ENCODE measurements at regions not wholly inside any gene's neighbourhood (a gene's known extent, or its start where the extent isn't known, plus 50 kb on each side); places are given as distances from the start of the nearest gene placed in this dataset.

DNA sequence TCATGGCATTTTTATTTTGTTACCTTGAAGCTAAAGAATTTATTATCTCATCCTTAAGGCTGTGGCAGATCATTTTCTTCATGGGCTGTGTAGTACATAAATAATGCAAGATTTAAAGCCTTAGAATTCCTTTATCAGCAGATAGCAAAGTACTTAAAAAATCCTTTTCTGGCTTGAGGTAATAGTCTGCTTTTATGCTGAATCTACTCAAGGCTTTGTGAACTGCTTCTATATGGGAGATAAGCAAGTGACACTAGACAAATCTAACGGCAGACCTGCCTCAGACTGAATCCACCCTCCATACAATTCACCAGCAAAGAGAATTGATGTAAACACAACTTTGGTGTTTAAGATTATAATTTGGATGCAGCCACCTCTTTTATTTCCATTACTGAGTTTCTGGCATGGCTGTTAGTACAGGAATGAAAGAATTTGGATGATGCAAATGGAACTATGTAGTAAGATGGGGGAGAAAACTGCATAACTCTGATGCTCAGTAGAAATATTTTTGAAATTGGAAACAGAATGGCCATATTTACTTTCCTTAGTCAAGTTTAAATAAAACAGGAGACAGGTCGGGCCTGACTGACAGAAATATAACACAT, 1121.5 kb downstream of the NAALADL2 start:
- H2AFZ ChIP-seq (ENCODE audit: low read length) = no peak overlapping the region
- no peaks in the 10 kb centered on the region for H3K27me3 ChIP-seq (ENCODE audit: control insufficient read depth in 1 of 2, insufficient read depth in 2 of 2, low read length in 2 of 2)
- H3K79me2 ChIP-seq (ENCODE audit: insufficient read depth, low read length) = no peaks in the 10 kb centered on the region
- TF ChIP-seq TRAFD1 (CRISPR knock-in tag; IDR thresholded peaks at IDR 0.05; ENCODE audit: borderline replicate concordance) = no peak
- no peak for TF ChIP-seq ZFAT (CRISPR knock-in tag; conservative IDR thresholded peaks at IDR 0.05)
- TF ChIP-seq ATM (IDR thresholded peaks at IDR 0.05; ENCODE audit: borderline replicate concordance) = no peak
- in situ Hi-C loops (cut with HindIII; ENCODE audit: extremely low pct_ligation_motif_present, low pct_unique_long_range_greater_than_20kb) = no loop called here
- FAIRE-seq (no peak), DNase-seq (ENCODE audit: low spot score) (no peak), ATAC-seq (no peak)
- no TSS peak for BruUV-seq (replicated peaks)
- H3K9ac ChIP-seq (ENCODE audit: insufficient read depth, low read depth, low read length) = no peak overlapping the region
- ChIA-PET POLR2A (no interaction called here), CTCF (ENCODE audit: low intra/inter-chr PET ratio, low total read pairs) (no interaction called here)
- H4K20me1 ChIP-seq (ENCODE audit: insufficient read depth, low read length) = no peaks in the 10 kb centered on the region
- no peak overlapping the region for H3K4me2 ChIP-seq (ENCODE audit: low read depth, low read length)
- peaks cover 80% of the 10 kb centered on the region for H3K9me3 ChIP-seq (ENCODE audit: low read length)
- no peaks in the 10 kb centered on the region for H3K4me1 ChIP-seq (ENCODE audit: insufficient read depth, low read length)
- intact Hi-C loops (cut with micrococcal nuclease; ENCODE audit: unreplicated experiment) = no loop called here
- no peaks in the 10 kb centered on the region for H3K36me3 ChIP-seq (replicated peaks in 1 of 2; ENCODE audit: control insufficient read depth in 1 of 2, insufficient read depth in 2 of 2, low read length in 2 of 2)
- no peak overlapping the region for H3K4me3 ChIP-seq (replicated peaks in 1 of 3; ENCODE audit: insufficient read depth in 1 of 3, low read depth in 2 of 3, low read length in 3 of 3)
- WGBS (ENCODE audit: low lambda C conversion rate) = 0% methylated on average over 2 of the region's 2 CpGs
- H3K27ac ChIP-seq (ENCODE audit: extremely low read length, insufficient read depth, low read length) = no peak overlapping the region

- no peaks in the 10 kb centered on the region for H4K20me1 ChIP-seq (ENCODE audit: insufficient read depth, low read length)
- intact Hi-C loops (cut with micrococcal nuclease; ENCODE audit: unreplicated experiment) (no loop called here), in situ Hi-C loops (cut with HindIII; ENCODE audit: extremely low pct_ligation_motif_present, low pct_unique_long_range_greater_than_20kb) (no loop called here)
- H3K4me2 ChIP-seq (ENCODE audit: low read depth, low read length) = no peak overlapping the region
- peaks cover 73% of the 10 kb centered on the region for H3K9me3 ChIP-seq (ENCODE audit: low read length)
- ChIA-PET POLR2A (no interaction called here), CTCF (ENCODE audit: low intra/inter-chr PET ratio, low total read pairs) (no interaction called here)
- no peak for DNase-seq (ENCODE audit: low spot score)
- no peak for FAIRE-seq
- no peak overlapping the region for H3K9ac ChIP-seq (ENCODE audit: insufficient read depth, low read depth, low read length)
- no peaks in the 10 kb centered on the region for H3K79me2 ChIP-seq (ENCODE audit: insufficient read depth, low read length)
- H3K27ac ChIP-seq (ENCODE audit: extremely low read length, insufficient read depth, low read length) = no peak overlapping the region
- H3K36me3 ChIP-seq (replicated peaks in 1 of 2; ENCODE audit: control insufficient read depth in 1 of 2, insufficient read depth in 2 of 2, low read length in 2 of 2) = no peaks in the 10 kb centered on the region
- no peaks in the 10 kb centered on the region for H3K4me1 ChIP-seq (ENCODE audit: insufficient read depth, low read length)
- BruUV-seq (replicated peaks) = no TSS peak
- 67% methylated on average over 18 of the region's 32 CpGs for whole genome bisulfite sequencing (ENCODE audit: low lambda C conversion rate)
- no peak overlapping the region for H3K4me3 ChIP-seq (replicated peaks in 1 of 3; ENCODE audit: insufficient read depth in 1 of 3, low read depth in 2 of 3, low read length in 3 of 3)
- H2AFZ ChIP-seq (ENCODE audit: low read length) = no peak overlapping the region
- no peak for ATAC-seq
- H3K27me3 ChIP-seq (ENCODE audit: control insufficient read depth in 1 of 2, insufficient read depth in 2 of 2, low read length in 2 of 2) = no peaks in the 10 kb centered on the region
- TF ChIP-seq, protein P1, sequence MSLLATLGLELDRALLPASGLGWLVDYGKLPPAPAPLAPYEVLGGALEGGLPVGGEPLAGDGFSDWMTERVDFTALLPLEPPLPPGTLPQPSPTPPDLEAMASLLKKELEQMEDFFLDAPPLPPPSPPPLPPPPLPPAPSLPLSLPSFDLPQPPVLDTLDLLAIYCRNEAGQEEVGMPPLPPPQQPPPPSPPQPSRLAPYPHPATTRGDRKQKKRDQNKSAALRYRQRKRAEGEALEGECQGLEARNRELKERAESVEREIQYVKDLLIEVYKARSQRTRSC (CRISPR knock-in tag; IDR thresholded peaks at IDR 0.05; ENCODE audit: low read depth) = no peak
- TF ChIP-seq ZSCAN9 (CRISPR knock-in tag; IDR thresholded peaks at IDR 0.05; ENCODE audit: borderline replicate concordance) (no peak), ESRRA (CRISPR knock-in tag; IDR thresholded peaks at IDR 0.05; ENCODE audit: low read depth) (no peak), SIN3B (IDR thresholded peaks at IDR 0.05; ENCODE audit: low read length) (no peak), ZNF547 (CRISPR knock-in tag; IDR thresholded peaks at IDR 0.05) (no peak), CERS6 (CRISPR knock-in tag; IDR thresholded peaks at IDR 0.05) (no peak), TARDBP (CRISPR knock-in tag; IDR thresholded peaks at IDR 0.05) (no peak), MBNL3 (CRISPR knock-in tag; conservative IDR thresholded peaks at IDR 0.05) (no peak)
Observed at GRCh38 chr3:175977968-175978752, 1119.0 kb downstream of the NAALADL2 start.
